HPDE6-E6E7 (cell line): ENCODE measurements at regions not wholly inside any gene's neighbourhood (a gene's known extent, or its start where the extent isn't known, plus 50 kb on each side); places are given as distances from the start of the nearest gene placed in this dataset.
"Not testable (repeated sequence)": the region's sequence is repeated elsewhere in the genome, so short reads cannot be mapped to it uniquely, and the experiment has no call there.

Source experiments
- DNase-seq: peaks from one replicate; pipeline ENCODE4 v3.0.0; 2011; ENCODE audit warnings: missing footprints; ENCODE audit errors: extremely low spot score

DNA sequence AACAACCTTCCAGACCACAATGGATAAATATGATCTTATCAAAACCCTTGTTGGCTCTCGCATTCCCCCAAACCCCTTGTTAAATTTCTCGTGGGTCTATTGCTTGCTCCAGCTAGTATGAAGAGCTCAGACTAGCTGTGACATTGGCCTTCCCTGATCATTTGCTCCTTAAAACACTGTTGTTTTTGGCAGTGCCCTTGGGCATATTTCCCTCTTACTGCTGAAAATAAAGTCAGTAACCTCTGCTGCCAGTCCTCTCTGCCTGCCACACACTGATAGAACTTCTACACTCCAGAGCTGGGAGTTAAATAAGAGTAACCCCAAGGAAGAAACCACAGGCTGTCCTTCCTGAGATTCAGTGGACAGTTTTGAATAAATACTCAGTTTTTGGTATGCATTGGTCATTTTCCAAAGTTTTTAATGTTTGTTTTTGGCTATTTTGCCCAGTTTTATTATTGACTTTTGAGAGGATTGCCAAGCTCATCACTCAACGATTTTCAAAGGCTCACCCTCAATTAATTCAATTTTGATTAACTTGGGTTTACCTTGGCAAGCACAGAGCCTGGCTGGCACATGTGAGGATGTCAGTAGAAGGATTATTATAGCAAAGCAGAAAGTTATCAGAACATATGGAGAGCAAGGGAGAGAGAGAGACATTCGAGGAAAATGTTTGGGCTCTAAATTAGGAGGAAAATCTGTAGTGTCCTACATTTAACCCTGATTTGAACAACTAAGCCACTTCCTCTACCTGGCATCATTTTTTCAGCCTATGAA is 84.3 kb upstream of the SYN3 start:
- DNase-seq = no peak

DNA sequence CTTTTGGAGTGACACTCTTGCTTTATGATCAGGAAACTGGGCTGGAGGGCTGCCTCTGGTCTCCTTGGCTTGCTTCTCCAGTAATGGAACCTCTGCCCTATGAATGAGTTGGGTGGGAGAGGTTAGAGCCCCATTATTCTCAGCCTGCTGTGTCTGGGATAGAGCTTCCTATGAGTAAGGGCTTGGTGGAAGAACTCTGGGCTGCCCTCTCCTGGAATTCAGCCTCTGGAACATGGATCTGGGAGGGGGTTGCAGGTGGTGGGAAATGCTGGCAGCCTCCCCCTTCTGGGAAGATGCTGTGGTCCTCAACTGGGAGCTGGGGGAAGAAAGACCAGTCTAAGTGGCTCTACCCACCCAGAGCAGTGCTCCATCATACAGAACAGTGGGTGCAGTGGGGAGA is 81.8 kb upstream of the SYN3 start:
- no peak for DNase-seq

DNA sequence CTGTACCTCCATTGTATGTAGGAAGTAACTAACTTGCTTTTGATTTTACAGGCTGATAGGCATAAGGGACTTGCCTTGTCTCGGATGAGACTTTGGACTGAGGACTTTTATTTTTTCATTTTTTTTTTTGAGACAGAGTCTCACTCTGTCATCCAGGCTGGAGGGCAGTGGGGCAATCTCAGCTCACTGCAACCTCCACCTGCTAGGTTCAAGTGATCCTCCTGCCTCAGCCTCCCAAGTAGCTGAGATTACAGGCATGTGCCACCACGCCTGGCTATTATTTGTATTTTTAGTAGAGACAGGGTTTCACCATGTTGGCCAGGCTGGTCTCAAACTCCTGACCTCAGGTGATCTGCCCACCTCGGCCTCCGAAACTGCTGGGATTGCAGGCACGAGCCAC is 80.2 kb upstream of the SYN3 start:
- not testable (repeated sequence) for DNase-seq

DNA sequence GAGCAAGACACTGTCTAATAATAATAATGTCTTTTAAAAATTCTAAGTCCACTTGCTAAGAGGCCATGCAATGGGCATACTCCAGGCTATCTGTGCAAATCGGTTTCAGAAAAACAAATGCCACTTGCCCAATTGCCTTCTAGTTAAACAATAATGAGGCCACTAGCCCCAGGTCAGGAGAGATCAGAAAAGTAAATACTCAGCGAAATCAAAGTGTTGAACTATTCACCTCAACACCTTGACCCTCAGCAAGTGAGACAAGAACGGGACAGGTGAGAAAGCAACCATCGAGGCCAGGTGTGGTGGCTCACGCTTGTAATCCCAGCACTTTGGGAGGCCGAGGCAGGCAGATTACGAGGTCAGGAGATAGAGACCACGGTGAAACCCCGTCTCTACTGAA is 72.3 kb upstream of the SYN3 start:
- DNase-seq = no peak

DNA sequence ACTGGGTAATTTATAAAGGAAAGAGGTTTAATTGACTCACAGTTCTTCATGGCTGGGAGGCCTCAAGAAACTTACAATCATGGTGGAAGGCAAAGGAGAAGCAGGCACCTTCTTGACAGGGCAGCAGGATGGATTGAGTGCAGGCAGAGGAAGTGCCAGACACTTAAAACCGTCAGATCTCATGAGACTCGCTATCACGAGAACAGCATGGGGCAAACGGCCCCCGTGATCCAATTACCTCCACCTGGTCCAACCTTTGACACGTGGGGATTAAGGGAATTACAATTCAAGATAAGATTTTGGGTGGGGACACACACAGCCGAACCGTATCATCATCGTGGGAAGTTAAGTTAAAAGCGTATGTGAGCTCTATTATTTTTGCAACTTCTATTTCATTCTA is 71.4 kb upstream of the SYN3 start:
- no peak for DNase-seq

DNA sequence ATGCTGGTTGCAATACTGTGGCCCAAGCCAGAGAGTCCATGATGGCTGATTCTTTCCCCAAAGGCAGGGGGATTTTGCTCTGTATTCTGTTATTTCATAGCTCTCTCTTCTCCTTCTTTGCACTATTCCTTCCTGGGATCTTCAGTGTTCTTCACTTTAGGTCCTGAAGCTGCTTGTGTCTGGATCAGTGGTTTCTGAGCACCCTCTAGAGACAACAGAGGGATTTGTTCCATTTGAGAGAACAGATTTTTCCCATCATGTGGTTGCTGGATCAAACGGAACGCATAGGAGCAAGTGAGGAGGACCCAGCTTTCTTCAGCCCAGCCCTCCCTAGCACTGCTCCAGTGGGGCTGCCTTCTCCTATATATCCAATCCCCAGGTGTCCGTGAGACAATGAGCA is 68.7 kb upstream of the SYN3 start:
- DNase-seq = no peak

DNA sequence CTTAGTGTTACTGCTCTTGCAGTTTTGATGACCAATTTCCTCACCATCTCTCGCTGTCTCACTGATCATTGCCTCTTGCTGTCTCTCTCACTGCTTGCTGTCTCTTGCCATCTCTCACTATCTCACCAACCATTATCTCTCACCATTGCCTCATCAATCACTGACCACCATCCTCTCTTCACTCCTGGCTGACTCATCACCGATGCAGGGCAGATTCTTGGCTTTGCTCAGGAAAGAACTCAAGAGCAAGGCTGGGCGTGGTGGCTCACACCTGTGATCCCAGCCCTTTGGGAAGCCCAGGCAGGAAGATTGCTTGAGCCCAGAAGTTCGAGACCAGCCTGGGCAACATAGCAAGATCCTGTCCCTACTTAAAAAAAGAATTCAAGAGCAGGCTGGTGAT is 66.3 kb upstream of the SYN3 start:
- DNase-seq = no peak

DNA sequence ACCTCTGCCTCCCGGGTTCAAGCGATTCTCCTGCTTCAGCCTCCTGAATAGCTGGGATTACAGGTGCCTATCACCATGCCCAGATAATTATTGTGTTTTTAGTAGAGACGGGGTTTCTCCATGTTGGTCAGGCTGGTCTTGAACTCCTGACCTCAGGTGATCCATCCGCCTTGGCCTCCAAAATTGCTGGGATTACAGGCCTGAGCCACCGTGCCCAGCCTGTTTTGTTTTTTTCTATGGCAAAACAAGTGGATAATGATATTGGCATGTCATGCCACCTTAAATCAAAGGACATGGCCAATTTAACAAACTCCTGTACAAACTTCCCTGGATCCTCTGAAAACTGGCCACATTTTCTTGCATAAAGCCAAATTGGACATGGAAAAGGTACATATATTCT is 64.3 kb upstream of the SYN3 start:
- not testable (repeated sequence) for DNase-seq

DNA sequence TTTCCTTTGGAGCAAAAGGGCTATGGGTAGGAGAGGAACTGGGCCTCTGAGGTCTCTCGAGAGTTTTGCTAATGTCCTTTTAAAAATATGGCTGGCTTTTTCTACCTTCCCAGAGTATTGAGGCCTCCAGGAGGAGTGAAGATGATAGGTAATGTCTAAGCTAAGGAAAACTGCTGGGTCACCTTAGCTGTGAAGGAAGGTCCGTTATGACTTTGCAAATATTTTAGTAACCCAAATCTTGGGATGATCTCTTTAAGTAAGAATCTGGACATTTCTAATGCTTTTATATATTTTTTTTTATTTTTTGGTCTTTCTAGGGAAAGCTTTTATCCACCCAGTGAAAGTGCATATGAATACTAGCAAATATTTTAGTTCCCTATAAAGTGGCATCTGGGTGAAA is 60.9 kb upstream of the SYN3 start:
- DNase-seq = no peak

DNA sequence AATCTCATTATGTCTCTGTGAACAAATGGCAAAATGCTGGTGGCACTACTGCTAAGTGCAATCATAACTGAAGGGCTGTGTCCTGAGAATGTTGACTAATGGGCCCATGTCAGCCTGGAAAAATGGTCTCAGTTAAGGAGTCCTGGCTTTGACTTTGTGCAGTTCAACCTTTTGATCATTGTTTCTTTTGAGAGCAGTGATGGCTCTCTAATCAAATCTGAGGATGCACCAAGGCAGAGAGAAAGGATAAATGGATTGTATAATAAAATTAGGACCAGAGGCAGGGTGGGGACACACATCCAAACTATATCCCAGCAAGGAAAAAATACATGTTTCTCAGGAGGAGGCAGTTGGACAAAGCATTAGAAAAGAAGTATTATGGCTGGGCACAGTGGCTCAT is 59.6 kb upstream of the SYN3 start:
- DNase-seq = no peak

DNA sequence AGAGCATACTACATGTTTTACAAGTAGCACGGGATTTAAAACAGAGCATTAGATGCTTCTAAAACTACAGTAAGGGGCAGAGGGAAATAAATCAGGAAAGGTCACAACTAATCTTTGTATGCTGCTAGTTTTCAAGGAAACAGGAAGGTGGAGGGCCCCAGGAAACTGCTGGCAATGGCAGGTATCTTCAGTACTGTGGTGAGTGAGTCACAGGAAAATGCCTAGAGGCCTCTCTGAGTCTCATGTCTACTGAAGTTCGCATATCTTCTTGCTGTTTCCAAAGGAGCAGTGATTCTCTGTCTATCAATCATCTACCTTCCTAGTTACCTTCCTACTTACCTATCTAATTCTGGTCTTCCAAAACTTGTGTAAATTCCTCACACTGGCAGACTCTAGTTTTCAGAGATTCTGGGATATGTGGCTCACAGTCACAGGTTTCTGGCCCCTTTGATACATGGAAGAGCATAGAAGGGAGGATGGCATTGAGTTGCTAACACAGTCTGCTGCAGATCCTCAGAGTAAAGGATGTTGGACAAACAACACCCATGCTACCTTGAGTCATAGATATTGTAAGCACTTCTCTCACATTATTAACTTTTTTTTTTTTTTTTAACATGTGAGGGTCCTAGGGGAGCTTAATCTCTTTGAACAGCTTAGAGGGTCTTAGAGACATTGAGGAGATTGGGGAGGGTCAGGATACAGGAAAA is 58.8 kb upstream of the SYN3 start:
- DNase-seq = peak; percentile 29

DNA sequence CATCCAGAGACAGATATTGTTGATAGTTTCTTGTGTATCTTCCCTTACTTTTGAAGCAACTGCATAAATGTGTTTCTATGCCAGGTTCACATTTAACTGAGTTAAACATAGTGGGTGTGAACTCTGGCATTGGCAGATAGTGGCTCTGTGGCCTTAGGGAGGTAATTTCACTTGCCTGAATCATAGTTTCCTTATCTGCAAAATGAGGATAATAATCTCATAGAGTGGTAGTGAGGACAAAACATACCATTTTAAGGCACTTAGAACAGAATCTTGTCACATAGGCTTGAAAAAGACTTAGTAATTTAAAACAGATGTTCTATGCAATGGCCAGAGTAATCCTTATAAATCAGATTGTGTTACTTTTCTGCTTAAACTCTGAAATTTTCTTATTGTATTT is 56.4 kb upstream of the SYN3 start:
- no peak for DNase-seq

DNA sequence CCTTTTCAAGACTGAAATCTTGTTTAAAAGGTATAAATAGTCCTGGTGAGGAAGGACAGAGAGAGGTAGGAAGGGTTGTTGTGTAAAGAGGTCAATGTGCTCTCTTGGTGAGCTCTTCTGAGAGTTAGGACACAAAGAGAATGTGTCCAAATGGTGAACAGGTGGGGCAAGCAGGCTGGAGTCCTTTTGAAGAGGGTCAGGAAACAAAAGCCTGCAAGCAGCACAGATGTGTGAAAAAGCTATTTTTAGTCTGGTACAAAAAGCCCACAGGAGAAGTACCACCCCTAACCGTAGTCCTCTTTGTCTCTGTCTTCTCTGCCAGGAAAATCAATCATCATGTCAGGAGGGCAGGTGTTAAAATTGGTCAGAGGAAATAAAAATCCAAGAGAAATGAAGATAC is 54.4 kb upstream of the SYN3 start:
- DNase-seq = no peak

DNA sequence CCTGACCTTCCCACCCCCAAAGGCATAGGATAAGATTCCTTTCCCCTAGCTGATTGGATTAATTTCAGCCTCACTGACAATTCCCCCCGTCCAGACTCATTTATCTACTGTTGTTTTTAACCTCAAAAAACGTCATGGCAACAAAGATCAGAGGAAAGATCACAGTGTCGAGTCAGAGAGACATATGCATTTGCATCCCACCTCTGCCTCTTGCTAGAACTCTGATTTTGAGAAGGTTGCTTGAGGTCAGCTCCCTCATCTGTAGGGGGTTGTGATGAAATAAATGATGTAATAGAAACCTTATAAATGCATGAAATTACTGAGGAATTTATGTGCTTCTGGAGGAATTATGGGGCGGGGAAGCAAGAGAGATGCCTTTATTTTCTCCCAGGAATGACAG is 53.3 kb upstream of the SYN3 start:
- DNase-seq = no peak

DNA sequence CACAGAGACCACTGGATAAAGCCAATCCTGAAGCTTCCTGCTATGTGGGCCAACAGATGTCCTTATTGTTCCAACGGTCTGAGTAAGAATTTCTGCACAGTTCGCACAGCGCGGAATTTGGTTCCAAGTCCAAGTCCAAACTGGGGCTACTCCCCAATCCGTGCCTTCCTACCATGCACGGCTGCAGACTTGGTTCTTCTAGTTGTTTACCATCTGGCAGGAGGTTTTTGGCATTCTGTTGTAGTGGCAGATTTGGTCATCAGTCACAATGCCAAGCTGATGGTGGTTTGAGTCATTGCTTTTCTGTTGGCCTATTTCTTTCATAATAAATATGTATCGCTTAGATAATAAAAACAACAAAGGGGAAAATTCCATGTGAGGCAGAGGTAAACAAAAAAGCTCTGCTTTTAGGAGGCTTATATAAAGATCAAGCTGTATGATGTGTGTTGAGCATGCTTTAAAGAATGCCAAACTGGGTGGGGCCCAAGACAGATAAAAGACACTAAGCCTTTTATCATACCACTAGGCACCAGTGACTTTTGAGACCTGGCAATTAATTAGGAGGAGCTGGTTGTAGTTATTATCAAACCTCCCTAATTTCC is 52.5 kb upstream of the SYN3 start:
- no peak for DNase-seq

DNA sequence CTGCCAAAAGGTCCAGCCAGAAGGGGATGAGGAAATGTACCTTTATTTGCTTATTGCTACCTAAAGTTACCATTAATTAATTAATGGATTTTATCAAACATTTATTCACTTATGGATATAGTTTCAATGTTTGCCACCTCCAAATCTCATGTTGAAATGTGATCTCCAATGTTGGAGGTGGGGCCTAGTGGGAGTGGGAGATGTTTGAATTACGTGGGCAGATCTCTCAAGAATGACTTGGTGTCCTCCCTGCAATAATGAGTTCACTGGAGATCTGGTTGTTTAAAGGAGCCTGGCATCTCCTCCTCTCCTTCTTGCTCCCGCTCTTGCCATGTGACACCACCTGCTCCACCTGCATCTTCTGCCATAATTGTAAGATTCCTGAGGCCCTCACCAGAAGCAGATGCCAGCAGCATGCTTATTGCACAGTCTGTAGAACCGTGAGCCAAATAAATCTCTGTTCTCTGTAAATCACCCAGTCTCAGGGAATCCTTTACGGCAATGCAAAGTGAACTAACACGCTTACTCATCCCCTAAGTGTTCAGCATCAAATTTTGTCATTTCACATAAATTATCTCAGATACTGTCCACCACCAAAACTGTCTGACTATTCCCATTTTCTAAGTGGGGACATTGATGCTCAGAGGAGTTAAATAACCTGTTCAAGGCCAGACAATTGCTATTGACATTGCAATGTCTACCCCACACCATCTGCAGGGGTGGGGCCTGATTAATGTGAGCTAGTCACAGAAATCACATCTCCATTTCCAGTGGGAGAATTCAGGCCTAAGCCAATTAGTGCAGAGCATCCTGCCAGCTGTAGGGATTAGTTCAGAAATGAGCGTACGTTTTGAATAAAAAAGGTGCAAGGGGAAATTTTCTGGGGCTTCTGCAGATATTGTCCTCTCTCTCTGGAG is 51.6 kb upstream of the SYN3 start:
- no peak for DNase-seq

DNA sequence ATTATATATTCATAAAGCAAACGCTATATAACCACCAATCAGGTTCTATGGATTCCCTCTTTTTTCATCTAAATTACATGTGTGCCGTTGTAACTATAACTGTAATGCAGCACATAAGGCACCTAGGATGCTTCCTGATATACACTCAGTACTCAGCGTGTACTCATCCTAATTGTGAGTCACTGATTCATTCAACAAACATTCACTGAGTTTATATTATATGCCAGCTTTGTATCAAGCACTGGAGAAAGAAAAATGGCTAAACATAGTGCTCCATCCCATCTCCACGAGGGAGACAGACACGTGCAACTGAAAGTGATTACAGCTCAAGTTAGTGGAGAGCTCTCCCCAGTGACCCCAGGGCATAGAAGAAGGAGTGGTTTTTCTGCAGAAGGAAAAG is 49.9 kb upstream of the SYN3 start:
- DNase-seq = no peak
